ES-I3 (cell line): ENCODE measurements at regions not wholly inside any gene's neighbourhood (a gene's known extent, or its start where the extent isn't known, plus 50 kb on each side); places are given as distances from the start of the nearest gene placed in this dataset.

ENCODE experiments used
- H3K36me3 ChIP-seq: 2 replicates; pipeline ENCODE4 v1.6.1; 2013; ENCODE audit warnings: mild to moderate bottlenecking, low read length, control low read depth, moderate library complexity; ENCODE audit not compliant: insufficient read depth
- H3K4me1 ChIP-seq: 2 replicates; pipeline ENCODE4 v1.6.1; 2013; ENCODE audit warnings: mild to moderate bottlenecking, control low read depth, low read length; ENCODE audit not compliant: insufficient read depth
- H3K9ac ChIP-seq: 2 replicates; pipeline ENCODE4 v1.6.1; 2013; ENCODE audit warnings: low read depth, mild to moderate bottlenecking, low read length, moderate library complexity
- H3K9me3 ChIP-seq: 2 replicates; pipeline ENCODE4 v1.6.1; 2013; ENCODE audit warnings: mild to moderate bottlenecking, low read length, moderate library complexity; ENCODE audit not compliant: control insufficient read depth, insufficient read depth

DNA sequence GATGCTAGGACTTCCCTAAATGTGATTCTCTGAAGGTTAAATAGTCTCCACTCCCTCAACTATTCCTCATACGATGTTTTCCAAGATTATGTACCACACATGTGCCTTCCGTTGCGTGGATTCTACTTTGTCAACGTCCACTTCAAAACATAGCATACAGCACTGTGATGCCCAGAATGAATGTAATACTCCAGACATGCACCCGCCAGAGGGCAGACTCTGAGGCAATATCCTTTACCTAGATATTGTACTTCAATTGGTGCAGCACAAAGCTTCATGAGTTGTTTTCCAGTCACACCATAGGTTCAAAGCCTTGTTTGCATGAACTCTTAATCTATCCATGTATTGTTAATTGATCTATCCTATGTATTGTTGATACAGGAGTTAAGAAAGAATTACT, 201.0 kb upstream of the NABP1 start:
- Histone ChIP-seq H3K9me3 (peaks cover 12% of the 10 kb centered on the region), H3K9ac (no peak overlapping the region), H3K36me3 (no peaks in the 10 kb centered on the region), H3K4me1 (peaks cover 8% of the 10 kb centered on the region; the same call in 1 of the 2 replicates)

GRCh38 chr2:191478799-191479679, 198.9 kb upstream of the NABP1 start:
- H3K36me3 ChIP-seq: no peaks in the 10 kb centered on the region
- no peak overlapping the region for H3K9ac ChIP-seq
- peaks cover 8% of the 10 kb centered on the region; the same call in 1 of the 2 replicates for H3K4me1 ChIP-seq

DNA sequence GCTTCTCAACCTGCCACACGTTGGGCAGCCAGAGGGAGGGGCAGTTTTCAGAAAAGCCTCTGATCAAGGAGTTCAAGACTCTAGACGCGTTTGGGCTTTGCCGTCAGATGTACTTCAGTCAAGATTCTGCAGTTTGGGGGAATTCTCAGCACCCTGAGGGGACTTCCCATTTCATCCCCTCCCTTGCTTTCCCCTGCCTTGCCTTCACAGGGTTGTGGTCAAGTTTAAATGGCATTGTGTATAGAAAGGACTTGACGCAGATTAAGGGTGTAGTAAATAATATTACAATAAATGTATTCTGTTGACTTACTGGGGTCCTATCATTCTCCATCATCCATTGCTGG, 198.3 kb upstream of the NABP1 start:
- no peaks in the 10 kb centered on the region for H3K36me3 ChIP-seq
- H3K9me3 ChIP-seq: peaks cover 12% of the 10 kb centered on the region
- H3K9ac ChIP-seq: no peak overlapping the region
- H3K4me1 ChIP-seq: peaks cover 8% of the 10 kb centered on the region; the same call in 1 of the 2 replicates

More at GRCh38 chr2:191478799-191479679, 198.9 kb upstream of the NABP1 start:
- peaks cover 12% of the 10 kb centered on the region for H3K9me3 ChIP-seq

DNA sequence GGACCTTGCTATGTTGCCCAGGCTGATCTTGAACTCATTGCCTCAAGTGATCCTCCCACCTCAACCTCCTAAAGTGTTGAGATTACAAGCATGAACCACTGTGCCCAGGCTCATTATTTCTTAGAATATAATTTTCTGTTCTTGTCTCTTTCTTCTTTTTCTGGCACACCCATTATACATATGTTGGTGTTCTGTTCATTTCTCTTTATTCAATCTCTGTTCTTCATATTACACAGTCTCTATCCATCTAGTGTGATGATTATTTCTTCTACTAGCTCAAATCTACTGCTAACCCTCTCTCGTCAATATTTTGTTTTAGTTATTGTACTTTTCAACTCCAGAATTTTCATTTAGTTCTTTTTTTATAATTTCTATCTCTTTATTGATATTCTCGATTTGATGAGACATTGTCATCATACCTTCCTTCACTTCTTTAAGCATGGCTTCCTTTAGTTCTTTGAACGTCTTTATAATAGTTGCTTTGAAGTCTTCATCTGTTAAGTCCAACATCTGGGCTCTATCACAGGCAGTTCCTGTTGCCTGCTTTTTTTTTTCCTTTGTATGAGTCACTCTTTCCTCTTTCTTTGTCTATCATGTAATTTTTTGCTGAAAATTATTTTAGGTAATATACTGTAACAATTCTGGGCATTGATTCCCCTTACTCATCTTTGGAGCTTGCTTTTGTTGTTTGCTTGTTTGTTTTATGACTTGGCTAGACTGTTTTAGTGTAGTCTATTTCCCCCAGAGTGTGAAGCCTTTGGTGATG, 196.4 kb upstream of the NABP1 start:
- Histone ChIP-seq H3K4me1 (peaks cover 8% of the 10 kb centered on the region; the same call in 1 of the 2 replicates), H3K9ac (no peak overlapping the region), H3K36me3 (no peaks in the 10 kb centered on the region)

DNA sequence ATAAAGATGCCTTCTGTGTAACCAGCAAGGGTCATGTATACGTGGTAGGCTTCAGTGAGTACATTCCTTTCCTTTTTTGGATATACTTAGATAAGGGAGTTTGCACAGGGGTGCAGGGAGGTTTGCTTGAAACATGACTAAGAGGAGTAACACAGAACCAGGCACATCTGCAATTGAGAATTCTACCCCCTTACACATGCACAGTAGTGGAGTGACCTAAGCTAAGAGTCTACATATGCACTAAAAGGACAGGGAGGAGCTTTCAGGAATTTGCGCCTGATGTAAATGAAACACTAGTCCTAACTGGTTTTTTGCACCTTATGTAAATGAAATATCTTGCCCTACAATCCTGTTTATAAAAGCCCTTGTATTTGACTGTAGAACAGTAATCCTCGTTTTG, 194.8 kb upstream of the NABP1 start:
- no peaks in the 10 kb centered on the region for H3K36me3 ChIP-seq
- H3K9ac ChIP-seq: no peak overlapping the region
- peaks cover 8% of the 10 kb centered on the region; the same call in 1 of the 2 replicates for H3K4me1 ChIP-seq
- H3K9me3 ChIP-seq: peaks cover 7% of the 10 kb centered on the region; the same call in 1 of the 2 replicates

More for the DNA sequence above, 196.4 kb upstream of the NABP1 start:
- peaks cover 7% of the 10 kb centered on the region; the same call in 1 of the 2 replicates for H3K9me3 ChIP-seq

DNA sequence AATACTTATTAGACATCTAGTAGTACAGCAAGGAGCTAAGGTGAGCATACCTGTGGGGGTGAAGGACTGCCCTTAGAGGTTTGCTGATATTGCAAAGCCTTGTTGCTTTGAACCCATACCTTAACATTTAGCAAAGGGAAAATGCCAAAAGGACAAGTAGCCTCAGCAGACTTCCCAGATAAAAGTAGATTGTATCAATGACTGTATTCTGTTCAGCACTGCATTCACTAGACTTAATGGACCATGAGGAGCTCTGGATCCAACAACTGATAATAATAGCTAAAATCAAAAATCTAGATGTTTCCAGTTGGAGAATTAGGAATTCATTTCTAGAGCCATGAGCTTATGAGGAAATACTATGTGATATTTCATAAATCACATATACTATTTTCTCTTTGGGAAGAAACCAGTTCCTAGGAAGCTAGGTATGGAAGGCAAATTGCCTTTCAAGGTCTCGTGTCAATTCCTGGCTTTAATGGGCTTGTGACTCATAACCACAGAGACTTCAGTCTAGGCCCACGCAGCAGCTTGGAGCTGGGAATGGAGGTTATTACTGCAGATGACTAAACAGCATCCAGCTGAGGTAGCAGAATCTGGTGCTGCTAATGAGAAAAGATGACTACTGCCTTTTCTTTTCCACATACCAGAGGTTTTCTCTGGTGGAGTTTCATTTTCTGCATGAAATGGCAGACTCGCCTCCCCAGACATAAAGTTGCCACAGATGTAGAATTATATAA, 191.2 kb upstream of the NABP1 start:
- Histone ChIP-seq H3K9me3 (no peaks in the 10 kb centered on the region), H3K4me1 (no peaks in the 10 kb centered on the region), H3K36me3 (no peaks in the 10 kb centered on the region), H3K9ac (no peak overlapping the region)

- no peaks in the 10 kb centered on the region for H3K36me3 ChIP-seq
- no peaks in the 10 kb centered on the region for H3K9me3 ChIP-seq
- H3K4me1 ChIP-seq: no peaks in the 10 kb centered on the region
- no peak overlapping the region for H3K9ac ChIP-seq
These were observed 189.8 kb upstream of the NABP1 start for GRCh38 chr2:191488135-191488534.

DNA sequence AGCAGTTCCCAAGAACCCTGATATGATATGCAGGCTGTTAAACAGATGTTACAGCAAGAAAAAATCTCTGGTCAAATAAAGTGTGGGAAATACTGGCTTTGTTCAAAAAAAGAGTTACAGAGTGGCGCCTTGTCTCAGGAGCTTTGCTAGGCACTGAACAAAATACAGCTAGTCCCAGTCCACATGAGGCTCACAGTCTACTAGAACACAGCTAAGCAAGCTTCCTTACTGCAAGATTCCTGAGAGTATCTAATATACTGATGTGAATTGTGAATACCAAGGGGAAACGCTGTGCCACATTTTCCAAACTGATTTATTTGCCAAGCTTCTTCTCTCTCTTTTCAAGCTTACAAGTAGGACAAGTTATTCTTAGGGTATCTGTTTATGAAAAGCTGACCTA, 188.8 kb upstream of the NABP1 start:
- H3K9me3 ChIP-seq: no peaks in the 10 kb centered on the region; the same call in 1 of the 2 replicates
- H3K4me1 ChIP-seq: no peaks in the 10 kb centered on the region
- no peak overlapping the region for H3K9ac ChIP-seq
- H3K36me3 ChIP-seq: no peaks in the 10 kb centered on the region

DNA sequence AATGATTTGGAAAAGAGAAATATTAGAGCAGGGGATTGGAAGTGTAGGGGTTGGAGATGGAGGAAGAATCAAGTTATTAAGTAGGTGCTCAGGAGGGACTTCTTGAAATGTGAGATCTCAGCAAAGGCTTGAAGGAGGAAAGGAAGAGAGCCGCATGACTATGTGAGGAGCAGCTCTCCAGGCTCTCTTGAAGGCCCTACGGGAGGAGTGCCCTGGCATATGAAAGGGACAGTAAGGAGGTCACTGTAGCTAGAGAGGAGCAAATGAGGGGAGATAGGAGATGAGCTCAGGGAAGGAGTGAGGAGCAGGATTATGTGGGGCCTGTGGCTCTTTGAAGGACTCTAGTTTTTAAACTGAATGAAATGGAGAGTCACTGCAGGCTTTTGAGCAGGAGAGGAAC, 181.1 kb upstream of the NABP1 start:
- Histone ChIP-seq H3K4me1 (no peaks in the 10 kb centered on the region), H3K9me3 (no peaks in the 10 kb centered on the region; the same call in 1 of the 2 replicates), H3K9ac (no peak overlapping the region), H3K36me3 (no peaks in the 10 kb centered on the region)

GRCh38 chr2:191497822-191498221, 180.1 kb upstream of the NABP1 start:
- Histone ChIP-seq H3K9me3 (no peaks in the 10 kb centered on the region; the same call in 1 of the 2 replicates), H3K4me1 (no peaks in the 10 kb centered on the region), H3K9ac (no peak overlapping the region), H3K36me3 (no peaks in the 10 kb centered on the region)

DNA sequence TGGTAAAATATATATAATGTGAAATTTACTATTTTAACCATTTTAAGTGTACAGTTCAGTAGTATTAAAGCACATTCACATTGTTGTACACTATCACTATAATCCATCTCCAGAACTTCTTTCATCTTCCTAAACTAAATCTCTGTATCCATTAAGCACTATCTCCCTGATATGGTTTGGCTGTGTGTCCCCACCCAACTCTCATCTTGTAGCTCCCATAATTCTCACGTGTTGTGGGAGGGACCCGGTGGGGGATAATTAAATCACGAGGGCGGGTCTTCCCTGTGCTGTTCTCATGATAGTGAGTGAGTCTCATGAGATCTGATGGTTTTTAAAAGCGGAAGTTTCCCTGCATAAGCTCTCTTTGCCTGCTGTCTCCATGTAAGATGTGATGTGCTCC, 178.9 kb upstream of the NABP1 start:
- Histone ChIP-seq H3K9ac (no peak overlapping the region), H3K4me1 (no peaks in the 10 kb centered on the region), H3K9me3 (no peaks in the 10 kb centered on the region; the same call in 1 of the 2 replicates), H3K36me3 (no peaks in the 10 kb centered on the region)

- Histone ChIP-seq H3K36me3 (no peaks in the 10 kb centered on the region), H3K9ac (no peak overlapping the region), H3K9me3 (no peaks in the 10 kb centered on the region; the same call in 1 of the 2 replicates), H3K4me1 (no peaks in the 10 kb centered on the region)
These were observed 177.9 kb upstream of the NABP1 start for GRCh38 chr2:191499874-191500565.

DNA sequence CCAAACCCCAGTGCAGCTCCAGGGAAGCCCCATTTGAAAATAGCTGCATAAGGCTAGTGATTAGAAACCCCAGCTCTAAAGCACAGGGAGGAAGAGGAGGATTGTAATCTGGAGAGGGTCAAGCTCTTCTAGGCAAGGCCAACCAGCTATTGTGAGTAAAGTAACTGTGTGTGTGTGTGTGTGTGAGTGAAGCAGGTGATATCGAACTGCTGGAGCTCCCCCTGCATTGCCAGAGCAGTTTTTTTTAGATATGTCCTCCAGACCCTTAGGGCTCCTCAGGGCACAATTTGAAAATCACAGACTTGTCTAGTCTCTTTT, 177.4 kb upstream of the NABP1 start:
- no peaks in the 10 kb centered on the region; the same call in 1 of the 2 replicates for H3K9me3 ChIP-seq
- H3K36me3 ChIP-seq: no peaks in the 10 kb centered on the region
- H3K4me1 ChIP-seq: no peaks in the 10 kb centered on the region
- H3K9ac ChIP-seq: no peak overlapping the region
